Adrenal gland (tissue), 9 donors: ENCODE measurements at regions not wholly inside any gene's neighbourhood (a gene's known extent, or its start where the extent isn't known, plus 50 kb on each side); places are given as distances from the start of the nearest gene placed in this dataset.

ENCODE experiments used
- DNase-seq, 7 donors: peaks; one replicate each; pipeline ENCODE4 v3.0.0-alpha.2; 2019 to 2020
- H3K27ac ChIP-seq, 5 donors: fragments of 200-600 bp; sonication (generic) in 4 of 5; 1 replicate in 3 of 5; 2 replicates in 2 of 5; pipeline versions ENCODE4 v1.5.1 to v1.8.0; 2016 to 2020; ENCODE audit warnings: mild to moderate bottlenecking in 1 of 5
- H3K27me3 ChIP-seq: fragments of 200-600 bp; 2 replicates; pipeline ENCODE4 v1.8.0; 2021
- H3K36me3 ChIP-seq, 2 donors: fragments of 200-600 bp; replicated peaks in 1 of 2; 1 replicate in 1 of 2; 2 replicates in 1 of 2; pipeline versions ENCODE4 v1.5.1 to v1.8.0; 2018 to 2022
- H3K4me1 ChIP-seq, 2 donors: fragments of 200-600 bp; replicated peaks in 1 of 2; 1 replicate in 1 of 2; 2 replicates in 1 of 2; pipeline versions ENCODE4 v1.5.1 to v1.8.0; 2018 to 2021
- H3K4me3 ChIP-seq, 4 donors: fragments of 200-600 bp; sonication (generic) in 3 of 4; one replicate each; pipeline ENCODE4 v1.5.1; 2016 to 2018
- H3K9me3 ChIP-seq, 3 donors: fragments of 200-600 bp; sonication (generic) in 1 of 3; replicated peaks in 1 of 3; 1 replicate in 2 of 3; 2 replicates in 1 of 3; pipeline versions ENCODE4 v1.5.1 to v1.8.0; 2016 to 2021
- CTCF ChIP-seq, 6 experiments: fragments of 450-650 bp in 4 of 6; fragments of 200-600 bp in 2 of 6; sonication (generic) in 1 of 6; IDR thresholded peaks; 1 replicate in 5 of 6; 2 replicates in 1 of 6; pipeline versions ENCODE4 v1.5.1 to v1.8.0; 2016 to 2021; ENCODE audit warnings: antibody characterized with exemption in 6 of 6, mild to moderate bottlenecking in 2 of 6, moderate library complexity in 1 of 6
- POLR2A ChIP-seq, 2 donors: fragments of 450-650 bp; IDR thresholded peaks; one replicate each; pipeline ENCODE4 v1.6.1; 2017; ENCODE audit warnings: antibody characterized with exemption in 2 of 2, mild to moderate bottlenecking in 2 of 2, moderate library complexity in 1 of 2
- WGBS, 4 donors: extraction: QIAGEN DNeasy Blood & Tissue Kit in 2 of 4; methylation state at CpG; one replicate each; pipeline versions ENCODE4 v1.1.5 to v1.1.7; 2013 to 2017; 5-methylcytosine and 5-hydroxymethylcytosine counted together
- intact Hi-C, 2 donors: fragments of 100-400 bp; cut with DNase I; formaldehyde crosslinking; loops; one replicate each; pipeline versions ENCODE4 v1.14.1 to v1.15.0; 2022 to 2023
- donor health status: healthy with polysubstance abuse.
- donor health status: Bipolar disorder and iron deficiency.
- donor health status: DM: yes; HTN: yes; CAD: no.
- donor health status: DM: no; HTN: no; CAD: no.
- donor health status: DM: no; HTN: no; CAD: no.

GRCh38 chr6:26163427-26164119 lies 76.3 kb downstream of the HFE start:
- TF ChIP-seq POLR2A (IDR thresholded peaks at IDR 0.05) = no peak
- no peaks in the 10 kb centered on the region for H3K36me3 ChIP-seq
- WGBS, 4 donors = 84 to 90% (median 88%) methylated on average over 11 of the region's 11 CpGs
- no peaks in the 10 kb centered on the region for H3K9me3 ChIP-seq
- H3K4me1 ChIP-seq = peaks cover 6 to 7% of the 10 kb centered on the region in 2 donors
- no peaks in the 10 kb centered on the region for H3K27me3 ChIP-seq
- H3K27ac ChIP-seq = no peak overlapping the region
- H3K4me3 ChIP-seq = no peak overlapping the region
- DNase-seq = no peak
- intact Hi-C loops = no loop called here

GRCh38 chr6:26164120-26164505 lies 76.9 kb downstream of the HFE start:
- H3K4me3 ChIP-seq = no peak overlapping the region
- no peak for TF ChIP-seq POLR2A (IDR thresholded peaks at IDR 0.05)
- no peak for TF ChIP-seq CTCF (IDR thresholded peaks at IDR 0.05)
- no peaks in the 10 kb centered on the region for H3K36me3 ChIP-seq
- WGBS, 4 donors = 65 to 84% (median 70%) methylated on average over 1 of the region's 1 CpG; no CpG with 5 or more reads in 1 of the 4 donors
- no peak for DNase-seq
- no peaks in the 10 kb centered on the region for H3K9me3 ChIP-seq
- H3K27me3 ChIP-seq = no peaks in the 10 kb centered on the region
- intact Hi-C loops = no loop called here
- no peak overlapping the region for H3K27ac ChIP-seq
- peaks cover 6 to 7% of the 10 kb centered on the region in 2 donors for H3K4me1 ChIP-seq

GRCh38 chr6:26165261-26165790 lies 78.1 kb downstream of the HFE start:
- TF ChIP-seq POLR2A (IDR thresholded peaks at IDR 0.05) (no peak), CTCF (IDR thresholded peaks at IDR 0.05) (no peak)
- no peak overlapping the region for H3K27ac ChIP-seq
- no peaks in the 10 kb centered on the region for H3K4me1 ChIP-seq
- 83 to 88% (median 85%) methylated on average over 6 of the region's 6 CpGs for WGBS, 4 donors
- no peaks in the 10 kb centered on the region for H3K27me3 ChIP-seq
- no peaks in the 10 kb centered on the region for H3K36me3 ChIP-seq
- H3K4me3 ChIP-seq = no peak overlapping the region
- no peaks in the 10 kb centered on the region for H3K9me3 ChIP-seq
- no peak for DNase-seq
- intact Hi-C loops = no loop called here

GRCh38 chr6:26170181-26170580 lies 83.0 kb downstream of the HFE start:
- no peak for TF ChIP-seq CTCF (IDR thresholded peaks at IDR 0.05)
- TF ChIP-seq POLR2A (IDR thresholded peaks at IDR 0.05) = no peak
- peaks cover 6 to 7% of the 10 kb centered on the region in 2 donors for H3K4me1 ChIP-seq
- H3K27me3 ChIP-seq = no peaks in the 10 kb centered on the region
- no peak overlapping the region for H3K4me3 ChIP-seq
- no peaks in the 10 kb centered on the region for H3K36me3 ChIP-seq
- no peak overlapping the region for H3K27ac ChIP-seq
- intact Hi-C loops = no loop called here
- H3K9me3 ChIP-seq = no peaks in the 10 kb centered on the region
- no peak for DNase-seq
- 55 to 72% (median 61%) methylated on average over 2 of the region's 2 CpGs for WGBS, 4 donors
